ENCODE measurements at regions not wholly inside any gene's neighbourhood (a gene's known extent, or its start where the extent isn't known, plus 50 kb on each side); places are given as distances from the start of the nearest gene placed in this dataset.

DNA sequence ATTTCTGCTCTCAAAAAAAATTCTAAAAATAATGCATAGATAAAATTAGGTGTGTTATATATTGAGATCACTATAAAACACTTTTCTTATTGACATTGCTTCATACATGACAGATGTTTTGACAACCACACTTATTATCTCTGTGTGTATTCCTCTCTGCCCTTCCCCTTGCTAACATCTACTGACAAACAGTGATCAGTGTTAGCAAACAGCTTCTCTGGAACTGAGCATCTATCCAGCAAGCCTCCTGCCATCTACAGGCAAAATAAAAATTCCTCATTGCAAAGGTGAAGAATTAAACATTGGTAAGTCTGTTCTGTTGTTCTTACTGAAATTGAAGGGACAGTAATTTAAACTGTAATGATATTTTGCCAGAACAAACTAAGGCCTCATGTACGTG, 2153.9 kb downstream of the NCAM2 start:
- TF ChIP-seq RFX5 (IDR thresholded peaks at IDR 0.05) (no peak), RCOR1 (IDR thresholded peaks at IDR 0.05; ENCODE audit: low read depth, low read length) (no peak), RARB (CRISPR knock-in tag; IDR thresholded peaks at IDR 0.05) (no peak), POLR2A (IDR thresholded peaks at IDR 0.05; ENCODE audit: low read length) (no peak), CTCF (IDR thresholded peaks at IDR 0.05) (no peak), USF2 (IDR thresholded peaks at IDR 0.05) (no peak), JUN (IDR thresholded peaks at IDR 0.05) (no peak)
